ENCODE measurements at regions not wholly inside any gene's neighbourhood (a gene's known extent, or its start where the extent isn't known, plus 50 kb on each side); places are given as distances from the start of the nearest gene placed in this dataset.

- Histone ChIP-seq H3K9me3 (no peaks in the 10 kb centered on the region), H3K27ac (no peak overlapping the region), H3K36me3 (no peaks in the 10 kb centered on the region), H3K27me3 (no peaks in the 10 kb centered on the region), H3K4me3 (no peak overlapping the region), H3K4me1 (no peaks in the 10 kb centered on the region)
- no peak for DNase-seq
- no peak for TF ChIP-seq CTCF (IDR thresholded peaks at IDR 0.05)
- no peak for TF ChIP-seq POLR2A (IDR thresholded peaks at IDR 0.05)
- intact Hi-C loops (cut with DNase I; ENCODE audit: low total_unique reads), result no loop called here
Measured at GRCh38 chr11:70651031-70651430, 252.7 kb downstream of the CTTN start.

- H3K36me3 ChIP-seq, result no peaks in the 10 kb centered on the region
- H3K4me1 ChIP-seq, result no peaks in the 10 kb centered on the region
- H3K27me3 ChIP-seq, result no peaks in the 10 kb centered on the region
- no peak overlapping the region for H3K4me3 ChIP-seq
- intact Hi-C loops (cut with DNase I; ENCODE audit: low total_unique reads), result no loop called here
- no peak overlapping the region for H3K27ac ChIP-seq
- no peaks in the 10 kb centered on the region for H3K9me3 ChIP-seq
- no peak for TF ChIP-seq CTCF (IDR thresholded peaks at IDR 0.05)
- no peak for TF ChIP-seq POLR2A (IDR thresholded peaks at IDR 0.05)
- no peak for DNase-seq
Measured at GRCh38 chr11:70654016-70654415, 255.7 kb downstream of the CTTN start.

GRCh38 chr11:70655816-70656215, 257.5 kb downstream of the CTTN start:
- H3K36me3 ChIP-seq, result no peaks in the 10 kb centered on the region
- H3K27me3 ChIP-seq, result peaks cover 0 to 3% of the 10 kb centered on the region in 2 donors
- TF ChIP-seq POLR2A (IDR thresholded peaks at IDR 0.05) (no peak), CTCF (IDR thresholded peaks at IDR 0.05) (no peak)
- H3K27ac ChIP-seq, result no peak overlapping the region
- H3K9me3 ChIP-seq, result no peaks in the 10 kb centered on the region
- H3K4me1 ChIP-seq, result no peaks in the 10 kb centered on the region
- H3K4me3 ChIP-seq, result no peak overlapping the region
- intact Hi-C loops (cut with DNase I; ENCODE audit: low total_unique reads), result no loop called here
- no peak for DNase-seq

GRCh38 chr11:70656252-70656651, 257.9 kb downstream of the CTTN start:
- Histone ChIP-seq H3K4me3 (no peak overlapping the region), H3K27ac (no peak overlapping the region), H3K9me3 (no peaks in the 10 kb centered on the region), H3K36me3 (no peaks in the 10 kb centered on the region), H3K4me1 (no peaks in the 10 kb centered on the region), H3K27me3 (peaks cover 0 to 4% of the 10 kb centered on the region in 2 donors)
- DNase-seq, result no peak
- no peak for TF ChIP-seq CTCF (IDR thresholded peaks at IDR 0.05)
- intact Hi-C loops (cut with DNase I; ENCODE audit: low total_unique reads), result no loop called here

- H3K27ac ChIP-seq, result no peak overlapping the region
- intact Hi-C loops (cut with DNase I; ENCODE audit: low total_unique reads), result no loop called here
- peaks cover 0 to 12% of the 10 kb centered on the region in 2 donors for H3K27me3 ChIP-seq
- peaks cover 0 to 6% of the 10 kb centered on the region in 2 donors for H3K4me1 ChIP-seq
- no peaks in the 10 kb centered on the region for H3K36me3 ChIP-seq
- TF ChIP-seq CTCF (IDR thresholded peaks at IDR 0.05) (no peak), POLR2A (IDR thresholded peaks at IDR 0.05) (no peak)
- DNase-seq, result no peak
- H3K9me3 ChIP-seq, result no peaks in the 10 kb centered on the region
- H3K4me3 ChIP-seq, result no peak overlapping the region
Measured at GRCh38 chr11:70660059-70660888, 261.9 kb downstream of the CTTN start.
